HL-60 (cell line): ENCODE measurements at regions not wholly inside any gene's neighbourhood (a gene's known extent, or its start where the extent isn't known, plus 50 kb on each side); places are given as distances from the start of the nearest gene placed in this dataset.

Source experiments
- GABPA ChIP-seq: IDR thresholded peaks from 2 replicates; pipeline ENCODE4 v1.6.1; 2012; ENCODE audit warnings: low read depth
- POLR2AphosphoS5 ChIP-seq: IDR thresholded peaks from 2 replicates; pipeline ENCODE4 v1.6.1; 2012; ENCODE audit warnings: low read depth
- SPI1 ChIP-seq: IDR thresholded peaks from 2 replicates; pipeline ENCODE4 v1.6.1; 2012; ENCODE audit warnings: low read depth, mild to moderate bottlenecking, borderline replicate concordance
- TF ChIP-seq, protein P1 (sequence below): IDR thresholded peaks from one replicate; pipeline ENCODE4 v1.5.1; 2011; ENCODE audit warnings: low read length, control low read depth, inconsistent platforms; ENCODE audit not compliant: insufficient read depth
- TF ChIP-seq, protein P2 (sequence below): IDR thresholded peaks from 2 replicates; pipeline ENCODE4 v1.6.1; 2012; ENCODE audit warnings: low read depth; ENCODE audit not compliant: insufficient replicate concordance

DNA sequence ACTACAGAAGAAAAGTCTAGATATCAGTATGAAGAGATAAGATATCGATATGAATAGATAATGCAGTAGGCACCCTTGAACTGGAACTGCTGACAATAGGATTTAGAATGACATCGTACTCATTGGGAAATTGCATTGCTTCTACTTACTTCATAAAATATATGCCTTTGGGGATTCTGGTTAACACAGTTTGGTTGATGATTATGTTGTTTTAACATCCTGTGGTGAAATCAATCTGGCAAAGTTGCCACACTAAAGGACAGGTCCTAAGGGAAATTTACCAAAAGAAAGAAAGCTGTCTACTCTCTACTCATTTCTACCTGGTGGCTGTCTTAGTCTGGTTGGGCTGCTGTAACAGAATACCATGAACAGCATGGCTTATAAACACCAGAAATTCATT lies 417.4 kb upstream of the DPH6 start:
- TF ChIP-seq, protein P1, sequence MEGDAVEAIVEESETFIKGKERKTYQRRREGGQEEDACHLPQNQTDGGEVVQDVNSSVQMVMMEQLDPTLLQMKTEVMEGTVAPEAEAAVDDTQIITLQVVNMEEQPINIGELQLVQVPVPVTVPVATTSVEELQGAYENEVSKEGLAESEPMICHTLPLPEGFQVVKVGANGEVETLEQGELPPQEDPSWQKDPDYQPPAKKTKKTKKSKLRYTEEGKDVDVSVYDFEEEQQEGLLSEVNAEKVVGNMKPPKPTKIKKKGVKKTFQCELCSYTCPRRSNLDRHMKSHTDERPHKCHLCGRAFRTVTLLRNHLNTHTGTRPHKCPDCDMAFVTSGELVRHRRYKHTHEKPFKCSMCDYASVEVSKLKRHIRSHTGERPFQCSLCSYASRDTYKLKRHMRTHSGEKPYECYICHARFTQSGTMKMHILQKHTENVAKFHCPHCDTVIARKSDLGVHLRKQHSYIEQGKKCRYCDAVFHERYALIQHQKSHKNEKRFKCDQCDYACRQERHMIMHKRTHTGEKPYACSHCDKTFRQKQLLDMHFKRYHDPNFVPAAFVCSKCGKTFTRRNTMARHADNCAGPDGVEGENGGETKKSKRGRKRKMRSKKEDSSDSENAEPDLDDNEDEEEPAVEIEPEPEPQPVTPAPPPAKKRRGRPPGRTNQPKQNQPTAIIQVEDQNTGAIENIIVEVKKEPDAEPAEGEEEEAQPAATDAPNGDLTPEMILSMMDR = no peak
- TF ChIP-seq, protein P2, sequence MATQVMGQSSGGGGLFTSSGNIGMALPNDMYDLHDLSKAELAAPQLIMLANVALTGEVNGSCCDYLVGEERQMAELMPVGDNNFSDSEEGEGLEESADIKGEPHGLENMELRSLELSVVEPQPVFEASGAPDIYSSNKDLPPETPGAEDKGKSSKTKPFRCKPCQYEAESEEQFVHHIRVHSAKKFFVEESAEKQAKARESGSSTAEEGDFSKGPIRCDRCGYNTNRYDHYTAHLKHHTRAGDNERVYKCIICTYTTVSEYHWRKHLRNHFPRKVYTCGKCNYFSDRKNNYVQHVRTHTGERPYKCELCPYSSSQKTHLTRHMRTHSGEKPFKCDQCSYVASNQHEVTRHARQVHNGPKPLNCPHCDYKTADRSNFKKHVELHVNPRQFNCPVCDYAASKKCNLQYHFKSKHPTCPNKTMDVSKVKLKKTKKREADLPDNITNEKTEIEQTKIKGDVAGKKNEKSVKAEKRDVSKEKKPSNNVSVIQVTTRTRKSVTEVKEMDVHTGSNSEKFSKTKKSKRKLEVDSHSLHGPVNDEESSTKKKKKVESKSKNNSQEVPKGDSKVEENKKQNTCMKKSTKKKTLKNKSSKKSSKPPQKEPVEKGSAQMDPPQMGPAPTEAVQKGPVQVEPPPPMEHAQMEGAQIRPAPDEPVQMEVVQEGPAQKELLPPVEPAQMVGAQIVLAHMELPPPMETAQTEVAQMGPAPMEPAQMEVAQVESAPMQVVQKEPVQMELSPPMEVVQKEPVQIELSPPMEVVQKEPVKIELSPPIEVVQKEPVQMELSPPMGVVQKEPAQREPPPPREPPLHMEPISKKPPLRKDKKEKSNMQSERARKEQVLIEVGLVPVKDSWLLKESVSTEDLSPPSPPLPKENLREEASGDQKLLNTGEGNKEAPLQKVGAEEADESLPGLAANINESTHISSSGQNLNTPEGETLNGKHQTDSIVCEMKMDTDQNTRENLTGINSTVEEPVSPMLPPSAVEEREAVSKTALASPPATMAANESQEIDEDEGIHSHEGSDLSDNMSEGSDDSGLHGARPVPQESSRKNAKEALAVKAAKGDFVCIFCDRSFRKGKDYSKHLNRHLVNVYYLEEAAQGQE = no peak
- TF ChIP-seq GABPA (no peak), POLR2AphosphoS5 (no peak), SPI1 (no peak)
